A549 (cell line): ENCODE measurements at regions not wholly inside any gene's neighbourhood (a gene's known extent, or its start where the extent isn't known, plus 50 kb on each side); places are given as distances from the start of the nearest gene placed in this dataset.

Source experiments
- ATAC-seq, 2 experiments: fragments of 200-7000 bp in 1 of 2; fragments of >200 bp in 1 of 2; cut with Nextera tagmentation in 1 of 2; cut with Tn5 transposase in 1 of 2; 3 replicates each; pipeline versions ENCODE4 v1.8.0 to v1.9.1; 2018 to 2020; ENCODE audit warnings: mild to moderate bottlenecking in 1 of 2, moderate library complexity in 1 of 2
- CTCF ChIA-PET: fragments of 300-600 bp; sonication (Branson Sonifier 250); formaldehyde crosslinking; extraction: SDS; loops from one replicate; lab custom pipeline; 2021; ENCODE audit warnings: antibody characterized with exemption, inconsistent platforms; lab: Yijun Ruan, JAX
- POLR2A ChIA-PET: fragments of 350-600 bp; formaldehyde crosslinking; extraction: SDS; loops from one replicate; lab custom pipeline; 2021; ENCODE audit warnings: antibody characterized with exemption, inconsistent platforms; lab: Yijun Ruan, JAX
- DNase-seq, 2 experiments: peaks; one replicate each; pipeline versions ENCODE4 v3.0.0 to v3.0.0-alpha.2; 2011 to 2016; ENCODE audit warnings: low read depth in 1 of 2, low spot score in 1 of 2
- FAIRE-seq: peaks from 2 replicates; lab custom pipeline; 2011; peaks lifted over from hg19 to GRCh38; lab: Jason Lieb, UNC
- H3K27ac ChIP-seq, 2 experiments: fragments of >200 bp; sonication (Bioruptor Twin); formaldehyde crosslinking; 3 replicates each; pipeline ENCODE4 v1.5.1; 2016 to 2017
- H3K4me1 ChIP-seq: fragments of >200 bp; sonication (Bioruptor Twin); formaldehyde crosslinking; 3 replicates; pipeline ENCODE4 v1.6.1; 2016
- H3K4me2 ChIP-seq: fragments of >200 bp; sonication (Bioruptor Twin); formaldehyde crosslinking; 3 replicates; pipeline ENCODE4 v1.6.1; 2016
- H3K4me3 ChIP-seq: fragments of >200 bp; sonication (Bioruptor Twin); formaldehyde crosslinking; 3 replicates; pipeline ENCODE4 v1.5.1; 2016
- H3K9me3 ChIP-seq: fragments of >200 bp; sonication (Bioruptor Twin); formaldehyde crosslinking; 3 replicates; pipeline ENCODE4 v1.6.1; 2016
- CBX2 ChIP-seq: fragments of 200-600 bp; sonication (generic); IDR thresholded peaks from 2 replicates; pipeline ENCODE4 v1.6.1; 2016; ENCODE audit warnings: low read depth, mild to moderate bottlenecking, borderline replicate concordance
- CBX8 ChIP-seq: fragments of 200-600 bp; sonication (generic); IDR thresholded peaks from 2 replicates; pipeline ENCODE4 v1.6.1; 2016
- CEBPB ChIP-seq, 2 experiments: fragments of >200 bp in 1 of 2; sonication (Bioruptor Twin) in 1 of 2; formaldehyde crosslinking in 1 of 2; IDR thresholded peaks; 2 replicates each; pipeline ENCODE4 v1.6.1; 2012 to 2016
- CHD2 ChIP-seq: fragments of 150-350 bp; IDR thresholded peaks from 2 replicates; pipeline ENCODE4 v1.6.1; 2014; ENCODE audit warnings: low read length; ENCODE audit not compliant: partially characterized antibody
- CHD4 ChIP-seq: fragments of 200-600 bp; sonication (generic); IDR thresholded peaks from 2 replicates; pipeline ENCODE4 v1.6.1; 2016; ENCODE audit warnings: antibody characterized with exemption, mild to moderate bottlenecking, borderline replicate concordance
- EP300 ChIP-seq, 2 experiments: fragments of >200 bp; sonication (Bioruptor Twin); formaldehyde crosslinking; IDR thresholded peaks; 2 replicates in 1 of 2; 3 replicates in 1 of 2; pipeline ENCODE4 v1.6.1; 2016 to 2017
- ESRRA ChIP-seq: fragments of 150-350 bp; IDR thresholded peaks from 2 replicates; pipeline ENCODE4 v1.6.1; 2014; ENCODE audit warnings: mild to moderate bottlenecking, low read length, borderline replicate concordance
- FOSB ChIP-seq: fragments of 250-450 bp; sonication (Bioruptor Pico); IDR thresholded peaks from 2 replicates; pipeline ENCODE4 v1.5.0; 2020; ENCODE audit warnings: mild to moderate bottlenecking, moderate library complexity
- FOXS1 ChIP-seq: fragments of 250-450 bp; sonication (Bioruptor Pico); IDR thresholded peaks from 2 replicates; pipeline ENCODE4 v1.5.0; 2020; ENCODE audit warnings: mild to moderate bottlenecking, moderate library complexity
- GATA3 ChIP-seq: IDR thresholded peaks from 2 replicates; pipeline ENCODE4 v1.6.1; 2012; ENCODE audit warnings: borderline replicate concordance
- HEYL ChIP-seq: fragments of 250-450 bp; sonication (Bioruptor Pico); IDR thresholded peaks from 2 replicates; pipeline ENCODE4 v1.8.0; 2021; ENCODE audit warnings: mild to moderate bottlenecking, moderate library complexity
- HOXA7 ChIP-seq: fragments of 250-450 bp; sonication (Bioruptor Pico); IDR thresholded peaks from 2 replicates; pipeline ENCODE4 v1.5.0; 2020; ENCODE audit warnings: mild to moderate bottlenecking, moderate library complexity
- KDM1A ChIP-seq: fragments of 200-600 bp; sonication (generic); IDR thresholded peaks from 2 replicates; pipeline ENCODE4 v1.6.1; 2016; ENCODE audit warnings: low read depth, mild to moderate bottlenecking
- KDM5A ChIP-seq: fragments of 200-600 bp; sonication (generic); IDR thresholded peaks from 2 replicates; pipeline ENCODE4 v1.6.1; 2016; ENCODE audit warnings: antibody characterized with exemption, mild to moderate bottlenecking
- MAFK ChIP-seq: fragments of 450-650 bp; IDR thresholded peaks from 2 replicates; pipeline ENCODE4 v1.6.1; 2014; ENCODE audit not compliant: partially characterized antibody
- MAX ChIP-seq: IDR thresholded peaks from 2 replicates; pipeline ENCODE4 v1.6.1; 2012
- MYC ChIP-seq: IDR thresholded peaks from 2 replicates; pipeline ENCODE4 v1.6.1; 2012; ENCODE audit warnings: mild to moderate bottlenecking, inconsistent platforms, low read length, improper control_type of control experiment, borderline replicate concordance
- POLR2AphosphoS2 ChIP-seq: conservative IDR thresholded peaks from 2 replicates; pipeline ENCODE4 v1.6.1; 2012; ENCODE audit warnings: low read length, improper control_type of control experiment, inconsistent platforms
- RAD21 ChIP-seq, 2 experiments: fragments of >200 bp in 1 of 2; sonication (Bioruptor Twin) in 1 of 2; formaldehyde crosslinking in 1 of 2; IDR thresholded peaks in 1 of 2; conservative IDR thresholded peaks in 1 of 2; 2 replicates in 1 of 2; 3 replicates in 1 of 2; pipeline ENCODE4 v1.6.1; 2012 to 2018; ENCODE audit warnings: inconsistent platforms in 1 of 2
- RARB ChIP-seq: fragments of 250-450 bp; sonication (Bioruptor Pico); IDR thresholded peaks from 2 replicates; pipeline ENCODE4 v1.8.0; 2021; ENCODE audit warnings: mild to moderate bottlenecking, moderate library complexity
- RNF2 ChIP-seq: fragments of 200-600 bp; sonication (generic); IDR thresholded peaks from 2 replicates; pipeline ENCODE4 v1.6.1; 2016; ENCODE audit warnings: low read depth, mild to moderate bottlenecking, antibody characterized with exemption, moderate library complexity, borderline replicate concordance
- SMC3 ChIP-seq: fragments of >200 bp; sonication (Bioruptor Twin); formaldehyde crosslinking; IDR thresholded peaks from 3 replicates; pipeline ENCODE4 v1.6.1; 2018; ENCODE audit warnings: inconsistent platforms
- SREBF2 ChIP-seq: fragments of 450-650 bp; IDR thresholded peaks from 2 replicates; pipeline ENCODE4 v1.6.1; 2014; ENCODE audit warnings: mild to moderate bottlenecking, moderate library complexity
- TFCP2L1 ChIP-seq: fragments of 250-450 bp; sonication (Bioruptor Pico); IDR thresholded peaks from 2 replicates; pipeline ENCODE4 v1.5.0; 2021; ENCODE audit warnings: mild to moderate bottlenecking
- ZC3H11A ChIP-seq: fragments of 450-650 bp; IDR thresholded peaks from 2 replicates; pipeline ENCODE4 v1.6.1; 2014; ENCODE audit warnings: antibody characterized with exemption, mild to moderate bottlenecking
- ZSCAN20 ChIP-seq: fragments of 250-450 bp; sonication (Bioruptor Pico); IDR thresholded peaks from 2 replicates; pipeline ENCODE4 v1.8.0; 2022; ENCODE audit warnings: mild to moderate bottlenecking, moderate library complexity
- WGBS: methylation state at CpG from one replicate; pipeline ENCODE4 v1.1.6; 2017; ENCODE audit errors: missing lambda C conversion rate; 5-methylcytosine and 5-hydroxymethylcytosine counted together
- TF ChIP-seq, protein P1 (sequence below): fragments of 200-600 bp; sonication (generic); IDR thresholded peaks from 2 replicates; pipeline ENCODE4 v1.6.1; 2016; ENCODE audit warnings: antibody characterized with exemption, mild to moderate bottlenecking, moderate library complexity
- TF ChIP-seq, protein P2 (sequence below): fragments of 150-350 bp; IDR thresholded peaks from 2 replicates; pipeline ENCODE4 v1.6.1; 2014; ENCODE audit warnings: low read depth, mild to moderate bottlenecking, low read length
- TF ChIP-seq, protein P3 (sequence below): IDR thresholded peaks from 2 replicates; pipeline ENCODE4 v1.6.1; 2012; ENCODE audit warnings: low read depth, borderline replicate concordance

DNA sequence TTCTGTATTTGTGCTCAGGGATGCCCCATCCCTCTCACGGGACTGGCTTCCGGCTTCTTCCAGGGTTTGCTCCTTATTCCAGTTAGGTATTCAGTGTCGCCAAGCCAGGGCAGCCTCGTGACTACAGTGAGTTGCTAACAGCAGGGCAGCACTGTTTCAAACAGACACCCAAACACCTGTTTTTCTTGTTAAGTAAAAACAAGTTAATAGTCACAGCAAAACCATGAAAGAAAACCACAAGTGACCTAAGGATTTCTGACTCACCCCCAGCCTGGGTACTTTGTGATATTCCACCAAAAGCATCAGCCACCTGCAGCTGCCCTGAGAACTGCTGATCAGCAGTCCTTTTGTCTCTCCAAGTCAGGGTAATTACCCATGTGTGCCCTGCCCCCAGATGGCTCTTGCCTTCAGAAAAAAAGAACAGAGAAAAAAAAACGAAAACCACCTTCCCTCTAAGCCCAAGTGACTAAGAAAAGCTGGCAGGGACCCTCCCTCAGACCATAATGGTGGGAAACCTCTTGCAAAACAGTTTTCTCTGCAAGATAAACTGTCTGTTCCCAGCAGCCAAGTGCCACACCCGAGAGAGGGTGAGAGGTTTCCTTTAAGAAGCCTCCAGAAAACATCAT is 178.2 kb downstream of the ANAPC1 start (continued):
- TF ChIP-seq CBX8 = no peak
- TF ChIP-seq FOSB = no peak
- TF ChIP-seq CHD4 = no peak
- TF ChIP-seq MAFK = peak; percentile 69
- TF ChIP-seq, protein P1, sequence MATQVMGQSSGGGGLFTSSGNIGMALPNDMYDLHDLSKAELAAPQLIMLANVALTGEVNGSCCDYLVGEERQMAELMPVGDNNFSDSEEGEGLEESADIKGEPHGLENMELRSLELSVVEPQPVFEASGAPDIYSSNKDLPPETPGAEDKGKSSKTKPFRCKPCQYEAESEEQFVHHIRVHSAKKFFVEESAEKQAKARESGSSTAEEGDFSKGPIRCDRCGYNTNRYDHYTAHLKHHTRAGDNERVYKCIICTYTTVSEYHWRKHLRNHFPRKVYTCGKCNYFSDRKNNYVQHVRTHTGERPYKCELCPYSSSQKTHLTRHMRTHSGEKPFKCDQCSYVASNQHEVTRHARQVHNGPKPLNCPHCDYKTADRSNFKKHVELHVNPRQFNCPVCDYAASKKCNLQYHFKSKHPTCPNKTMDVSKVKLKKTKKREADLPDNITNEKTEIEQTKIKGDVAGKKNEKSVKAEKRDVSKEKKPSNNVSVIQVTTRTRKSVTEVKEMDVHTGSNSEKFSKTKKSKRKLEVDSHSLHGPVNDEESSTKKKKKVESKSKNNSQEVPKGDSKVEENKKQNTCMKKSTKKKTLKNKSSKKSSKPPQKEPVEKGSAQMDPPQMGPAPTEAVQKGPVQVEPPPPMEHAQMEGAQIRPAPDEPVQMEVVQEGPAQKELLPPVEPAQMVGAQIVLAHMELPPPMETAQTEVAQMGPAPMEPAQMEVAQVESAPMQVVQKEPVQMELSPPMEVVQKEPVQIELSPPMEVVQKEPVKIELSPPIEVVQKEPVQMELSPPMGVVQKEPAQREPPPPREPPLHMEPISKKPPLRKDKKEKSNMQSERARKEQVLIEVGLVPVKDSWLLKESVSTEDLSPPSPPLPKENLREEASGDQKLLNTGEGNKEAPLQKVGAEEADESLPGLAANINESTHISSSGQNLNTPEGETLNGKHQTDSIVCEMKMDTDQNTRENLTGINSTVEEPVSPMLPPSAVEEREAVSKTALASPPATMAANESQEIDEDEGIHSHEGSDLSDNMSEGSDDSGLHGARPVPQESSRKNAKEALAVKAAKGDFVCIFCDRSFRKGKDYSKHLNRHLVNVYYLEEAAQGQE = no peak
- TF ChIP-seq HOXA7 = no peak
- no peak for TF ChIP-seq TFCP2L1
- TF ChIP-seq GATA3 = no peak; the same call in 1 of the 2 replicates
- TF ChIP-seq, protein P2, sequence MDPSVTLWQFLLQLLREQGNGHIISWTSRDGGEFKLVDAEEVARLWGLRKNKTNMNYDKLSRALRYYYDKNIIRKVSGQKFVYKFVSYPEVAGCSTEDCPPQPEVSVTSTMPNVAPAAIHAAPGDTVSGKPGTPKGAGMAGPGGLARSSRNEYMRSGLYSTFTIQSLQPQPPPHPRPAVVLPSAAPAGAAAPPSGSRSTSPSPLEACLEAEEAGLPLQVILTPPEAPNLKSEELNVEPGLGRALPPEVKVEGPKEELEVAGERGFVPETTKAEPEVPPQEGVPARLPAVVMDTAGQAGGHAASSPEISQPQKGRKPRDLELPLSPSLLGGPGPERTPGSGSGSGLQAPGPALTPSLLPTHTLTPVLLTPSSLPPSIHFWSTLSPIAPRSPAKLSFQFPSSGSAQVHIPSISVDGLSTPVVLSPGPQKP = no peak
- TF ChIP-seq EP300 (IDR thresholded peaks at IDR 0.05) = no peak
- TF ChIP-seq CEBPB (IDR thresholded peaks at IDR 0.05) = no peak
- no peak for TF ChIP-seq CHD2
- TF ChIP-seq ZSCAN20 (CRISPR knock-in tag) = no peak
- no peak for TF ChIP-seq KDM1A
- no peak for TF ChIP-seq SMC3
- no peak for TF ChIP-seq KDM5A
- TF ChIP-seq, all 56 proteins: peak for 4

GRCh38 chr2:111706481-111707001 is 177.5 kb downstream of the ANAPC1 start:
- Histone ChIP-seq H3K4me3 (no peak overlapping the region), H3K9me3 (no peaks in the 10 kb centered on the region), H3K27ac (peak overlapping the region; percentile 73 to 88), H3K4me2 (peak overlapping the region; percentile 51), H3K4me1 (peaks cover 45% of the 10 kb centered on the region)
- ChIA-PET CTCF (interaction anchor here (0.6 kb wide), 1 partner anchor 497 kb away, joined by 3 read pairs; no protein-coding TSS in a partner anchor), POLR2A (no interaction called here)
- no peak for DNase-seq
- no peak for TF ChIP-seq GATA3
- ATAC-seq = no peak
- 86% methylated on average over 7 of the region's 9 CpGs for WGBS
- no peak for FAIRE-seq

- DNase-seq (no peak), ATAC-seq (no peak), FAIRE-seq (no peak)
- WGBS = 80% methylated on average over 7 of the region's 7 CpGs
- H3K9me3 ChIP-seq = no peaks in the 10 kb centered on the region
- H3K27ac ChIP-seq = no peak overlapping the region
- ChIA-PET CTCF (interaction anchor here (2.5 to 3.8 kb wide), 2 partner anchors 9 to 591 kb away, joined by 9 to 16 read pairs; no protein-coding TSS in a partner anchor), POLR2A (no interaction called here)
- H3K4me1 ChIP-seq = peaks cover 40% of the 10 kb centered on the region
- no peak overlapping the region for H3K4me3 ChIP-seq
- no peak overlapping the region for H3K4me2 ChIP-seq
- TF ChIP-seq MAX (no peak), ZSCAN20 (CRISPR knock-in tag) (no peak), TFCP2L1 (no peak), EP300 (IDR thresholded peaks at IDR 0.05) (no peak), MYC (no peak), RARB (CRISPR knock-in tag) (no peak), SREBF2 (no peak), HEYL (CRISPR knock-in tag) (no peak), CBX2 (no peak), FOXS1 (no peak), ESRRA (no peak), POLR2AphosphoS2 (no peak), RNF2 (no peak), RAD21 (conservative IDR thresholded peaks at IDR 0.05 in 1 of 2, IDR thresholded peaks at IDR 0.05 in 1 of 2) (no peak), HOXA7 (no peak), ZC3H11A (no peak)
- TF ChIP-seq, protein P3, sequence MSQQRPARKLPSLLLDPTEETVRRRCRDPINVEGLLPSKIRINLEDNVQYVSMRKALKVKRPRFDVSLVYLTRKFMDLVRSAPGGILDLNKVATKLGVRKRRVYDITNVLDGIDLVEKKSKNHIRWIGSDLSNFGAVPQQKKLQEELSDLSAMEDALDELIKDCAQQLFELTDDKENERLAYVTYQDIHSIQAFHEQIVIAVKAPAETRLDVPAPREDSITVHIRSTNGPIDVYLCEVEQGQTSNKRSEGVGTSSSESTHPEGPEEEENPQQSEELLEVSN = no peak
These were observed 176.3 kb downstream of the ANAPC1 start for GRCh38 chr2:111707700-111708099.
